ENCODE measurements at regions not wholly inside any gene's neighbourhood (a gene's known extent, or its start where the extent isn't known, plus 50 kb on each side); places are given as distances from the start of the nearest gene placed in this dataset.
"Not testable (repeated sequence)": the region's sequence is repeated elsewhere in the genome, so short reads cannot be mapped to it uniquely, and the experiment has no call there.

DNA sequence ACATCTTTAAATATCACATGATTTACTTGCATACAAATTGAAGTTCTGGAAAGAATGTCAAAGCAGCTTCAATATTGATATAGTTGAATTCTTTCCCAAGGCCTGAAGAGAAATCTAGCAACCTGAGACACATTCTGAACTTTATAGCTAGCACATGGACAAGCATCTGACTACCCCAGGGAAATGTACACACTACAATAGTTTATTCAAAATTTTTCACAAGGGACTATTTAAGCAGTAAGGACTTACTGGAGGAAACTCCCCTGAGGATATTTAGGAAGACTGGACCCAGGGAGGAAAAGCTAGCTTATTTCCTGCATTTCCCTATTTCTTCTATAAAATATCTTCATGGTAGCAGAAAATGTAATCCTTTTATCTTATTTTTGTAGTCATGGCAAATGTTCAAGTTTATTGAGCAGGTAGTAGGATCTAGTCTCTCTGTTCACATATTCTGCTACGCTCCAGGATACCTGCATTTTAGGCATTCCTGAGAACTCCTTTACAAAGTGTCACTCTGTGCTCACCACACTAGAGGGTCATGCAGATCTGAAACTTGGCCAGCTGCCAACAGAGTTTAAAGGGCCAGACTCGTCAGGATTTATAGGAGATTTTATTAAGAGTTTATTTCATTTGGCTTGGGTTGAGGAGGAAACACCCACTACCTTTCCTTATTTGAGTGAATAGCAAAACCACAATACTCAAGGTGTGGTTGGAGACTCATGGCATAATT is 348.4 kb upstream of the FTMT start:
- DNase-seq = peak; percentile 0

DNA sequence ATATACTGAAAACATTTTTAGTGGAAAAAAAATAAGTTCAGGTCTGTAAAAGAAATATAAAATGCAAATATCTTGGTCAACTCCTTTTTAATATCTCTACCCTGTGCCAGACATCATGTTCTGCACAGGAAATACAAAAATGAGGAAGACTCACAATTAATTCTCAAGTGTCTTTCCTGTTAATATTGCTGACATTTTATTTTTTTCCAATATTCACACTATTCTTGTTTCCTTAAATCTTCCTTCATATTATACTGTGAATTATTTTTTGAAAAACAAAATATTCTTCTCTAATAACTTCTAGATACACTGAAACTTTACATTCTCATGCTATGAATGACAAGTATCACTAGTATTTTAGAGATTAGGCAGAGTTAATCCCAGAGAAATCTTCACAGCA is 334.7 kb upstream of the FTMT start:
- DNase-seq = no peak

DNA sequence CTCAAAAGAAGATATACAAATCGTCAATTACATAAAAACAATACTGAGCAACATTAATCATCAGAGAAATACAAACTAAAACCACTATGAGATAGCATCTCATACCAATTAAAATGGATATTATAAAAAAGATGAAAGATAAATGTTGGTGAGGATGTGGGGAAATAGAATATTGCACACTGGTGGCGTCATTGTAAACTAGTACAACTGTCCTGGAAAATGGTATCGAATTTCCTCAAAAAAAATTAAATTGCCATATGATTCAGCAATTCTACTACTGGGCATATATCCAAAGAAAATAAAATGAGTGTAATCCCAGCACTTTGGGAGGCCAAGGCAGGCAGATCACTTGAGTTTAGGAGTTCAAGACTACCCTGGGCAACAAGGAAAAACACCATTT is 326.0 kb upstream of the FTMT start:
- no peak for DNase-seq

DNA sequence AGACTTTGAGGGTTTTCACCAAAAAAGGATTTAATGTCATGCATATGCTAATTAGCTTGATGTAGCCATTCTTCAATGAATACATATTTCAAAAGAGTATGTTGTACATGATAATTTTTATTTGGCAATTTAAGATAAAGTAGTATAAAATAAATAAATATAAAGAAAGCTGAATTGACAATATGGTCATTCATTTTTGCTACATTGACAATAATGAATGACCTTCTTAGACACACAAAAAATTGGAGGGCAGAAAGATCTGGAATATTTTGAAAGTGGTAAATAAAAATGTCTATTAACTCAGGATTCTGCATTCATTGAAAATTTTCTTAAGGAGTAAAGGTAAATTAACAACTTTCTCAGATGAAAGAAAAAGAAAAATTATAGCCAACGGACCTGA is 324.8 kb upstream of the FTMT start:
- no peak for DNase-seq

DNA sequence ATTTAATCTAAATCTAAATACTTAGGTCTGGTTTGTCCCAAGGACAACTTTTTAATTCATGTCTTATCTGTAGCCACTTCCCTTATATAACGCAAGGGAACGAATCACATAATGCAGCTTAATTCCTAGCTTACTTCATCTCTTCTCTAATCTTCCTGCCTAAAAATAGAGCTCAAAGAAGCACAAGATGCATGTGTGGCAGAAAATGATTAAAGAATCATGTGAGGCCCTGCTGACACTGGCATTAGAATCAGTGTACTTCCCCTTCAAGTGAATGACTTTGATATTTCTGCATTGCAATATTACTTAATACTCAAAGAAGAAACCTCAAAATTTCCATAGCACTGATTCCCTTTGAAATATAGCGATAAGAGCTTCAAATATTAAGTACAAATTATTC is 317.9 kb upstream of the FTMT start:
- DNase-seq = no peak

DNA sequence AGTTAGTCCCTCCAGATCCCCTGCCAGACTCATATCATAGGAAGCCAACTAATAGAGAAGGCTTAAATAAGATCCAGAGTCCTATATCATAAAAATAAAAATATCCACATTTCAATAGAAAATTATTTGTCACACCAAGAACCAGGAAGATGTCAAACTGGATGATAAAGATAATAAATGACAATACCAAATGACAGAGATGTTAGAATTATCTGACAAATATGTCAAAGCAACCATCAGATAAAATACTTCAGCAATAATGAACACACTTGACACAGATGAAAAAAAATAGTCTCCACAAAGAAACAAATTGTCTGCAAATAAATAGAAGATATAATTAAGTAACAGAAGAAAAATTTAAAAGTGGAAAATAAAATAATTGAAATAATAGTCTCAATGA is 300.7 kb upstream of the FTMT start:
- no peak for DNase-seq

DNA sequence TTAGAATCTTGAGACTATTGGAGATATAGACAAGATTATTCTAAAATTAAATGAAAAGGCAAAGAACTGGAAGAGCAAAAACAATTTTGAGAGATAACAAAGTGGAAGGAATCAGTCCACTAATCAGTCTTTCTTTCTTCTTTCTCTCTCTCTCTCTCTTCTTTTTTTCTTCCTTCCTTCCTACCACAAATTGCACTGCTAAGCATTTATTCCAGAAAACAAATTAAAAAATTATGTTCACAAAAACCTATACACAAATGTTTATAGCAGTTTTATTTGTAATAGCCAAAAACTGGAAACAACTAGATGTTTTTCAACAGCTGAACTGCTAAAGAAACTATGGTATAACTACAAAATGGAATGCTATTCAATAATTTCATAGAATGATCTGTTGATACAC is 291.9 kb upstream of the FTMT start:
- no peak for DNase-seq

DNA sequence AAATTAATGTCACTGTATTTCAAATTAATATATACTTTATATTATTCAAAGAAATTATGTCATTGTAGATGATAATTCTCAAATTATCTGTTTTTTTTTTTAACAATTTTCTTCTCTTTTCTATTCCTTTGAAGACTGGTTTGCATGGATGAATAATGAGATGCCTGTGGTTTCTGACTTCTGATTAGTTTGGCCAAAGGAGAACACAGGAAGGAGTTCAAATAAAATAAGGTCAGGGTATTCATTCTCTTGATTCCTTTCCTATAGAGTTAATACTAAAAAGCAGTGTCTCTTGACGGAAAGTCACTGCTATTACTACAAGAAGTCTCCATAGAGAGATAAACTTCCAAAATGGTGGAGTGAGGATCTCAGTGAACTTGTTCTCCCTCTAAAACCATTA is 279.6 kb upstream of the FTMT start:
- DNase-seq = no peak

DNA sequence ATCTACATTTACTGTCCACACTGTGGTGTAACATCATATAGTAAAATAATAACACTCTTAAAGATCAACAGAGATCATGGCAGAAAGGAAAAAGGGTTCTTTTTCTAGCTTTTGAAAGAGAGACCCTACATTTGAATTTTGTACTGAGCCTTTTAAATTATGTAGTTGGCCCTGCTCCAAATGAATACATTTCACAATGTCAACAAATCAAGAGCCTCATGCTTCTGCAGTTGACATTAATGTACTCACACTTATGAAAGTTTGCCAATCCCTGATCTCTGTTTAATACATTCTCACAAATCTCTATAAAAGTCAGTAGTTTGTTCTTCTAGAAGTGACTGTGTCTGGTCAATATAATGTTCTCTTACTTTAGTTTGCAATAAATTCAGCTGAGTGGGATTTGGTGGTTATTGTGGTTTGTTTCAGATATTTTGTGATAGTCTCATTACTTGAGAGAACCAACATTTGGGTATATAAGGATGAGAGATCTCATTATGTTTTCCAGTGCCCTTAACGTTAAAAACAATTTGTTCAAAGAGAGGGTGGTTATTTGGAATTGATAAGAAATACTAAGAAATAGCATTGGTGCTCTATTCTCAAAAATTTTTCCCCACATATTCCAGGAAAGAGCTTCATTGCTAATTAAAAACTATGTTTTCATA is 277.8 kb upstream of the FTMT start:
- no peak for DNase-seq

DNA sequence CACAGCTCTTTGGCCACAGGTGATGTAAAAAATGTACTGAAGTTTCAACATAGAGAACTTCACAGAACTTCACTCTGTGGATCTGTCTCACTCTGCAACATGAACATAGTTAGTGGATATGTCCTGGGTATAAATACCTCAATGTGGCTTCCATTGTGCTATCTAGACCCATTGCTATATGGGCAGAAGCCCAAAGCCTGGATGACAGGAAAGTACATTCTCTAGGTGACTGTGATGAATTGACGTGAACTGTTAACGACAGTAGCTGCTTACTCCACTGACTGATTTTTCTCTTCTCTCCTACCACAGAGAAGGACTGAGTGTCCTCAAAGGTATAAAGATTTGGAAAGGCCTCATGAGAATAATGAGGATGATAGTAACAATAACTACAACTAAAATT is 270.1 kb upstream of the FTMT start:
- DNase-seq = no peak

DNA sequence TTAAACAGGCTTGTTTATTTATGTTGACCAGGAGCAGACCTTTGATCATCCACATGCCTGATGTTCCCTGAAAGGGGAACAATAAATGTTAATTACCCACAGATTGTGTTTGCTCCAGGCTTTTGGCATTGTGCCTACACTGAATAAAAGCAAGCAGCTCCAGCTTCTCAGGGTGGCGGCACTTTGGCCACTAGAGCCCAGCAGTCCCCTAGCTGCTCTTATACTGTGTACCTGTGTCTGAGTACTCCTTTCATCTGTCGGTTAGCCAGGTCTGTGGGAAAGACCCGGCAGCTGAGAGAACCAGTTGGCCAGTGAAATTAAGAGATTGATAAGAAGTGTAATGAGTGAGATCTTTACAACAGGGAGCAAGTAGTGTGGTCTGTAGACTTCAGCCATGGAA is 254.8 kb upstream of the FTMT start:
- no peak for DNase-seq

DNA sequence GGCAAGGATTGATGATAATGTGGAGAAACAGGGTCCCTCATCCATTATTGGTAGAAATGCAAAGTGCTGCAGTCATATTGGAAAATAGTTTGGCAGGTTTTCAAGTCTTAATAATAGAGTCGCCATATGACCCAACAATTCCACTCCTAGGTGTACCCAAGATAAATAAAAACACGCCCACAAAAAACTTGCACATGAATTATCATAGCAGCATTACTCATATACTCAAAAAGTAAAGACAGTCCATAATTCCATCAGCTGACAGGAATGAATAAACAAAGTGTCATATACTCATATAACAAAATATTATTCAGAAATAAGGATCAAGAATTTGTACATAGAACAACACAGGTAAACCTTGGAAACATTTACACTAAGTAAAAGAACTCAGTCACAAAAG is 242.9 kb upstream of the FTMT start:
- no peak for DNase-seq

DNA sequence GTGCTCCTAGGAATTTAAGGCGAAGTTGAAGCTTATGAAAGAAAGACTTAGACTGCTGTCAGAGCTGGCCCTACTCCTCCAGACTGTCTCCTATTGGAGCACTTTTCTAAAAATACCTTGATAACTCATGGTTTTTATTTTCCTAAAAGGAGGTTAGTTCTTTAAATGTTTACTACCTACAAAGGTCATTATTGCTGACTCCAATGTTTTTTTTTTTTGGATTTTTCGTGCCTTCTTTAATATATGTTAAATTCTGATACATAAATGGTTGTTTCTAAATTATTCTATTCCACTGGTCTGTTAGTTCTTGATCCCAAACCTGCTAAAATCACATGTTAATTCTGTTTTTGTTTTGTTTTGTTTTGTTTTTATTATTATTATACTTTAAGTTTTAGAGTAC is 227.6 kb upstream of the FTMT start:
- DNase-seq = no peak

DNA sequence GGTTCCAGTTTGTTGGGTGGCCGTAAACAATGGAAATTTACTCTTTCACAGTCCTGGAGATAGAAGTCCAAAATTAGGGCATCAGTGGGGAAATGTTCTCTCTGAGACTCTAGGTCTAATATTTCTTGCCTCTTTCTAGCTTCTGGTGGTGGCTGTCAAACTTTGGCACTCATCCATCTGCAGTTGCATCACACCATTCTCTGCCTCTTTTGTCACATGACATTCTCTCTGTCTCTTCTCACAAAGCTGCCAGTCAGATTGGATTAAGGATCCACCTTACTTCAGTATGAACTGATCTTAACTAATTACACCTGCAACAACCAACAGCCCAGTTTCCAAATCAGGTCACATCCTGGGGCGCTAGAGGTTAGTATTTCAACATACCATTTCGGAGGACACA is 222.9 kb upstream of the FTMT start:
- DNase-seq = no peak

DNA sequence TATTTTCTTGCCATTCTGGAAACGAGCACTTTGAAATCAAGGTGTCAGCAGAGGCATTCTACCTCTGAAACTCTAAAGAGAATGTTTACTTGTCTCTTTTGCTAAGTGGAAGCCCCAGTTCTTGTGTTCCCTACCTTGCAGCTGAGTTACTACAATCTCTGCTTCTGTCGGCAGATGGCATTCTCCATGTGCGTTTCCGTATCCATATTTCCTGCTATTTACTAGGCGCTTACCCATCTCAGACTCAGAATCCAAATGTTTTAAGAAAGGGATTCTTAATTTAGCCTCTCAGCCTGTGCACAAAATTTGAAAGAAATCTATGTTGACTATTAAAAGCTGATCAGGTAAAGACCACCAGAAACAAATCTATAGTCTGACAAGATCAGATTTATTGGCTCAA is 221.3 kb upstream of the FTMT start:
- peak; percentile 17 for DNase-seq

DNA sequence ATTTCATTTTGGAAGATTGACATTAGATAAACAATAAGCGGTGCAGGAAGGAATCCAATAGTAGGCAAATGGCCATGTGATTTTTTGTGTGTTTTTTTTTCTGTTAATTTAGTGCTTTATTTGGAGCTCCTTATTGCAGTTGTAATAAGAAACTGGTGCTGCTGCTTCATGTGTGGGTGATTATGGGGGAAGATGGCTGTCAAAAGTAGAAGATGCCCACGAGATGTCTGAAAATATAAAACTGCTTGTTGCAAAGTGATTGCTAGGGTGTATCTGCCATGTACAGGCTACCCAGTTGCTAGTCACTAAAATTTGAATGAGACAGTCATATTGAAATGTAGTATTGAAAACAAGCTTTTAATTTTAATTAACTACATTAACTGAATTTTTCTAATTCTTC is 216.7 kb upstream of the FTMT start:
- no peak for DNase-seq

DNA sequence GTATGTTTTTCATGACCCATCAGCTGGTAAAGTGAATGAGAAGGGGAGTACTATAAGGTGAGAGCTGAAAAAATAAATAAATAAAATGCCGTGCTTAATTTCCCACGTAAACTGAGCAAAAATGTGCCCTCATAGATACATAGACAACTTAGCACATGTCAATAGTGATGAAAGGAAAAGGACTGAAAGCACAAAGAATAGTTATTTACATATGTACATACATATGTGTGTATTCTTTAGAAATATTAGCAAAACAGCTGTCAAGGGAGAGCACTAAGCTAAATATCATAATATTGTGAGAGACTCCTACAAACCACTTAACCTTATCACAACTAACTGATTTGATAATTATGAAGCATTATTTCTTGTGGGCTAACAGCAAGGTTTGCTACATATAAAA is 213.6 kb upstream of the FTMT start:
- DNase-seq = no peak

DNA sequence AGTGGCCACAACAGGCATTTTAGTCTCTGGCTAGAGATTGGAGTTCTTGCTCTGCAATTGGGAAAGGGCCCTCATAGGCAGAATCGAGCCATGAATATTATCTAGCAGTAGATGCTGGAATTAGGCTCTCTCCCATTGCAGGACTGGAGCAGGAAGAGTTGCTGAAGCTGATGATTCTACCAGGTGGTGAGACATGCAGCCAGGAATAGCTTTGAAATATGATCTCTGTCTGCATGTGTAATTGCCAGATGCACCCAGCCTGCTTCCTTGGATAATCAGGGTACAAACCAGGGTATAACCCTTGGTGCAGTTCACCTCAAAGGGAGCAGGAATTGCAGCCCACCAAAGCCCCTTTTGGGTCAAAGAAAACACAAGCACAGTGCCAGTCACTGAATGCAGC is 211.4 kb upstream of the FTMT start:
- no peak for DNase-seq

DNA sequence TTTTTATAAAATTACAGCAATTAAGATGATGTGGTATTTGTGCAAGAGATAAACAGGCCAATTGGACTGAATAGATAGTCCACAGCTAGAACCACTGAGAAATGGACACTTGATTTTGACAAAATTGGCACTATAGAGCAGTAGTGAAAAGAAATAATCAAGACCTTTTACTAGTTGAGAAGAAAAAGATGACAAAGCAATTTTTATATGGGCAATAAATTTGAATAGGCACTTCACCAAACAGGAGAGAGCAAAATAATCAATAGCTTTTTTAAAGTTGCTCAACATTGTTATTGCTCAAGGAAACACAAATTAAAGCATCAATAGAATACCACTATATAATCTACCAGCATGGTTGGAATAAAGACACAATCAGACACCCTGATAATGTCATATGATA is 193.5 kb upstream of the FTMT start:
- DNase-seq = no peak

DNA sequence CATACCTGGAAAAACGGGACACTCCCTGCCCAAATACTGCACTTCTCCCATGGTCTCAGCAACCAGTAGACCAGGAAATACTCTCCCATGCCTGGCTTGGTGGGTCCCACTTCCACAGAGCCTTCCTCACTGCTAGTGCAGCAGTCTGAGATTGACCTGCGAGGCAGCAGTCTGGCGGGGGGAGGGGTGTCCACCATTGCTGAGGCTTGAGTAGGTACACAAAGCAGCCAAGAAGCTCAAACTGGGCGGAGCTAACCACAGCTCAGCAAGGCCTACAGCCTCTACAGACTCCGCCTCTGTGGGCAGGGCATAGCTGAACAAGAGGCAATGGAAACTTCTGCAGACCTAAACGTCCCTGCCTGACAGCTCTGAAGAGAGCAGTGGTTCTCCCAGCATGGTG is 191.5 kb upstream of the FTMT start:
- no peak for DNase-seq

DNA sequence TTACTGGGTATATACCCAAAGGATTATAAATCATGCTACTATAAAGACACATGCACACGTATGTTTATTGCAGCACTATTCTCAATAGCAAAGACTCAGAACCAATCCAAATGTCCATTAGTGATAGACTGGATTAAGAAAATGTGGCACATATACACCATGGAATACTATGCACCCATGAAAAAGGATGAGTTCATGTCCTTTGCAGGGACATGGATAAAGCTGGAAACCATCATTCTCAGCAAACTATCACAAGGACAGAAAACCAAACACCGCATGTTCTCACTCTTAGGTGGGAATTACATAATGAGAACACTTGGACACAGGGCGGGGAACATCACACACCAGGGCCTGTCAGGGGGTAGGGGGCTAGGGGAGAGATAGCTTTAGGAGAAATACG is 186.1 kb upstream of the FTMT start:
- not testable (repeated sequence) for DNase-seq

DNA sequence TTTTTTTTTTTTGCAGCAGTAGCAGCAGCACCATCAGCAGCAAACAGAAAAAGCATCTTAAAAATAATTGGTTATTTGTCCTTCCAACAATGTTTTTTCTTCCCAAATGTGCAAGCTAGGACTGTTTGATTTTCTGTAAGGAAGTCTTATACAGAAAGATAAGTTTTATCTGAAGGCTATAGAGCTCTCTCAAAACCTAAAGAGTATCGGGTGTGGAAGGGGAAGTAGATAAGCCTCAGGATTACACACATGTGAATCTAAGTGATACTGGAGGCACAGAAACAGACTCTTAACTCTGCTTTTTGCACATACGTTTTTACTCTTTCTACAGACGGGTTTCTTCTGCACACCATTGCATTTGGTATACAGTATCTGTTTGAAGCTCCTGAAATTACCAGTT is 184.4 kb upstream of the FTMT start:
- no peak for DNase-seq

DNA sequence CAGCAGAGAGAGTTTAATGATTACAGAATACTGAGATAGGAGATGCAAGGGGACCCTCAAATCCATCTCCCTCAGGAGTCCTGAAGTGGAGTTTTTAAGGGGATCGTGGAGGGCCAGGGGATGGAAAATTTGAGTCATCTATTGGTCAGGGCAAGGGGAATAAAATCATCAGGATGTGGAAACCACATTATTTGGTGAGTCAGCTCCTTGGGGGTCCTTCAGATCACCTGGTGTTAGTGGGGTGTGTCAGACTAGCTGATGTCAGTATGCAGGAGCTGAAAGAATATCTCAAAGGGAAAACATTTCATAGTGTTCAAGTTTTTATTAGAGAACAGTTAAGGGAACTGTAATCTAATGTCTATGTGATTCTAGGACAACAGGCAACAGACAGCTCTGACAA is 183.0 kb upstream of the FTMT start:
- no peak for DNase-seq

DNA sequence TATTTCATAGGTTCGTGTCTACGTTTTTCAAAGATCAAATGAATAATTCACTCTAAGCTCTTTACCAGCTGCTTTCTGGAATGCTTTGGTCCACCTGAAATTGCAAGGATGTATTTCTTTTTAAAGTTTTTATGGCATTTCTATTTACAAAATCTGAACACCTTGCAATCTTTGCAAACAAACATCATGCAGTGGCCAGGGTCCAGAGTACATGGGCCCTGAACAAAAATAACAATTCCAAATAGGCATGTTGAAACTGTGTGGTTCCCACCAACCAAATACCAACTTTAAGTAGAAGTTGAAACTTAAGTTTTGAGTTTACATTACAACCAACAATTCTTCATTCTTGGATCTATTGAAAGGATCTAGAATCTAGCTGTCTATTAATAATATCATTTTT is 180.1 kb upstream of the FTMT start:
- DNase-seq = no peak

DNA sequence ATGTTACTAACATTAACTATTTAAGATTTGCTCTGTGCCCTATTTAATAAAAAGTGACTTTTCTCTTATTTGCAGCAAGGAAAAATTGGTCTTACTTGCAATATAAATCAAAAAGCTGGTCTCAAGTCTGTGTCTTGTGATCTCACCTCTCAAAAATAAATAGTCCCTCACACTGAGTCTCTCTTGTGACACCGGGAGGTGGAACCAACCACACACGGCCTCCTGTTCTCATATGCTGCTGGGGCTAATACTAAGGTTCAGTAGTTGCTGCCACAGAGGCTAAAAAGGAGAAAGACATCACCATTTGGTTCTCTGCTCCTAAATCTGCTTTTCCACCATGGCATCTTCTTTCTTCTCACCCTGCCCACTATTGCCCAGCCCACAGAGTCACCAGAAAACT is 175.8 kb upstream of the FTMT start:
- DNase-seq = no peak
